Nephron progenitor cell (in vitro differentiated cells): ENCODE measurements at regions not wholly inside any gene's neighbourhood (a gene's known extent, or its start where the extent isn't known, plus 50 kb on each side); places are given as distances from the start of the nearest gene placed in this dataset.

Experiments used
- DNase-seq: peaks from one replicate; pipeline ENCODE4 v3.0.0; 2021
- H3K27ac Mint-ChIP-seq: 2 replicates; pipeline ENCODE4 v1.8.0; 2021; ENCODE audit warnings: mild to moderate bottlenecking, moderate library complexity, mixed read lengths
- H3K27me3 Mint-ChIP-seq: 2 replicates; pipeline ENCODE4 v1.8.0; 2021; ENCODE audit warnings: mild to moderate bottlenecking, low read depth, mixed read lengths; ENCODE audit not compliant: poor library complexity
- H3K36me3 Mint-ChIP-seq: 2 replicates; pipeline ENCODE4 v1.8.0; 2021; ENCODE audit warnings: low read depth, mixed read lengths
- H3K4me1 Mint-ChIP-seq: 2 replicates; pipeline ENCODE4 v1.8.0; 2021; ENCODE audit warnings: mixed read lengths
- H3K4me3 Mint-ChIP-seq: 2 replicates; pipeline ENCODE4 v1.8.0; 2021; ENCODE audit warnings: mild to moderate bottlenecking, moderate library complexity, mixed read lengths
- H3K9me3 Mint-ChIP-seq: 2 replicates; pipeline ENCODE4 v1.8.0; 2021; ENCODE audit warnings: mild to moderate bottlenecking, moderate library complexity, mixed read lengths
- CTCF ChIP-seq: fragments of 200-600 bp; sonication (generic); IDR thresholded peaks from 2 replicates; pipeline ENCODE4 v1.5.0; 2021; ENCODE audit warnings: antibody characterized with exemption

GRCh38 chr22:49600891-49601431 lies 226.7 kb downstream of the BRD1 start:
- Mint-ChIP-seq H3K27ac (no peak overlapping the region), H3K4me1 (no peaks in the 10 kb centered on the region), H3K27me3 (peaks cover 3% of the 10 kb centered on the region), H3K4me3 (no peak overlapping the region), H3K36me3 (no peaks in the 10 kb centered on the region), H3K9me3 (peaks cover 26% of the 10 kb centered on the region)
- no peak for DNase-seq
- TF ChIP-seq CTCF = no peak

DNA sequence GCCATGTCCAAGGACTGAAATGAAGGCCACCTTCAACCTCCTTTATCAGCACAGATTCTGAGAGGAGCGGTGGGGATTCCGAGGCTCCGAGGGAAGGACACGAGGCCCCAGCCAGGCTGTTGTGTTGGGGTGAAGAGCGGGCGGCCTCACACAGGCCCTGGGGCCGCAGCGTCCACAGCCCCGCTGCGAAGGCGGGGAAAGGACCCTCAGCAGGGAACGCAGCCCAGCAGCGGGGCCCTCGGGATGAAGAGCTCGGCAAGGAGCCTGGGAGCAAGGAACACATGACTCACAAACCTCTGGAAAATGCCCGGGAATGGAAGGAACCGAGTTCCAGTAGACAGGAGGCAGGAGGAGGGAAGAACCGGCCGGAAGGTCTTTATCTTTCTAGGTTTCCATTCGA lies 227.2 kb downstream of the BRD1 start:
- Mint-ChIP-seq H3K27me3 (peaks cover 3% of the 10 kb centered on the region), H3K9me3 (peaks cover 26% of the 10 kb centered on the region), H3K4me3 (no peak overlapping the region), H3K36me3 (no peaks in the 10 kb centered on the region), H3K4me1 (no peaks in the 10 kb centered on the region), H3K27ac (no peak overlapping the region)
- TF ChIP-seq CTCF = no peak
- no peak for DNase-seq

- H3K27me3 Mint-ChIP-seq = peaks cover 3% of the 10 kb centered on the region
- H3K9me3 Mint-ChIP-seq = peaks cover 20% of the 10 kb centered on the region
- no peaks in the 10 kb centered on the region for H3K4me1 Mint-ChIP-seq
- no peak overlapping the region for H3K4me3 Mint-ChIP-seq
- TF ChIP-seq CTCF = no peak
- no peak overlapping the region for H3K27ac Mint-ChIP-seq
- H3K36me3 Mint-ChIP-seq = no peaks in the 10 kb centered on the region
- no peak for DNase-seq
These were observed 227.8 kb downstream of the BRD1 start for GRCh38 chr22:49599691-49600455.

GRCh38 chr22:49599039-49599438 lies 228.6 kb downstream of the BRD1 start:
- Mint-ChIP-seq H3K36me3 (no peaks in the 10 kb centered on the region), H3K27me3 (peaks cover 3% of the 10 kb centered on the region), H3K9me3 (peaks cover 12% of the 10 kb centered on the region), H3K4me3 (no peak overlapping the region), H3K4me1 (no peaks in the 10 kb centered on the region), H3K27ac (no peak overlapping the region)
- TF ChIP-seq CTCF = no peak
- DNase-seq = no peak

- H3K27me3 Mint-ChIP-seq = peaks cover 3% of the 10 kb centered on the region
- no peak overlapping the region for H3K4me3 Mint-ChIP-seq
- no peak overlapping the region for H3K27ac Mint-ChIP-seq
- TF ChIP-seq CTCF = no peak
- no peaks in the 10 kb centered on the region for H3K36me3 Mint-ChIP-seq
- H3K9me3 Mint-ChIP-seq = peaks cover 5% of the 10 kb centered on the region
- no peak for DNase-seq
- H3K4me1 Mint-ChIP-seq = no peaks in the 10 kb centered on the region
These were observed 229.3 kb downstream of the BRD1 start for GRCh38 chr22:49598338-49598737.
